Mesenchymal stem cell (in vitro differentiated cells and primary cell): ENCODE measurements at regions not wholly inside any gene's neighbourhood (a gene's known extent, or its start where the extent isn't known, plus 50 kb on each side); places are given as distances from the start of the nearest gene placed in this dataset.

Experiments used
- DNase-seq: peaks from one replicate; pipeline ENCODE4 v3.0.0-alpha.2; 2013
- H2AFZ ChIP-seq: one replicate; pipeline ENCODE4 v1.6.1; 2013; ENCODE audit warnings: low read depth, mild to moderate bottlenecking, control low read depth, inconsistent platforms, low read length, moderate library complexity
- H2AK5ac ChIP-seq: 2 replicates; pipeline ENCODE4 v1.6.1; 2013; ENCODE audit warnings: low read length, moderate library complexity, mild to moderate bottlenecking, inconsistent platforms; ENCODE audit not compliant: severe bottlenecking
- H2BK120ac ChIP-seq: one replicate; pipeline ENCODE4 v1.6.1; 2013; ENCODE audit warnings: low read depth, mild to moderate bottlenecking, inconsistent platforms, low read length, moderate library complexity
- H2BK12ac ChIP-seq, 2 experiments: one replicate each; pipeline ENCODE4 v1.6.1; 2013; ENCODE audit warnings: inconsistent platforms in 2 of 2, low read length in 2 of 2, mild to moderate bottlenecking in 2 of 2, moderate library complexity in 2 of 2, control low read depth in 1 of 2
- H2BK15ac ChIP-seq: one replicate; pipeline ENCODE4 v1.6.1; 2013; ENCODE audit warnings: mild to moderate bottlenecking, low read depth, inconsistent platforms; ENCODE audit not compliant: poor library complexity, severe bottlenecking
- H2BK5ac ChIP-seq: 2 replicates; pipeline ENCODE4 v1.6.1; 2013; ENCODE audit warnings: low read depth, mild to moderate bottlenecking, low read length, control low read depth, inconsistent platforms; ENCODE audit not compliant: poor library complexity, severe bottlenecking
- H3K14ac ChIP-seq, 2 experiments: one replicate each; pipeline ENCODE4 v1.6.1; 2013; ENCODE audit warnings: inconsistent platforms in 2 of 2, low read length in 2 of 2, control low read depth in 1 of 2, mild to moderate bottlenecking in 1 of 2, moderate library complexity in 1 of 2
- H3K18ac ChIP-seq, 2 experiments: one replicate each; pipeline ENCODE4 v1.6.1; 2013; ENCODE audit warnings: inconsistent platforms in 2 of 2, low read length in 2 of 2, control low read depth in 1 of 2, low read depth in 1 of 2, mild to moderate bottlenecking in 1 of 2
- H3K23ac ChIP-seq, 2 experiments: one replicate each; pipeline ENCODE4 v1.6.1; 2013; ENCODE audit warnings: inconsistent platforms in 2 of 2, low read length in 2 of 2, mild to moderate bottlenecking in 2 of 2, moderate library complexity in 2 of 2, control low read depth in 1 of 2
- H3K27ac ChIP-seq: 2 replicates; pipeline ENCODE4 v1.5.1; 2013; ENCODE audit warnings: mild to moderate bottlenecking, moderate library complexity, low read length, control low read depth, inconsistent platforms; ENCODE audit not compliant: poor library complexity, severe bottlenecking
- H3K27me3 ChIP-seq, 2 experiments: 2 replicates each; pipeline versions ENCODE4 v1.6.1 to v1.7.0; 2013; ENCODE audit warnings: low read length in 2 of 2, mild to moderate bottlenecking in 2 of 2, moderate library complexity in 2 of 2, control low read depth in 1 of 2, inconsistent platforms in 1 of 2; ENCODE audit not compliant: control insufficient read depth in 1 of 2, insufficient read depth in 1 of 2
- H3K36me3 ChIP-seq, 2 experiments: 2 replicates each; pipeline versions ENCODE4 v1.6.1 to v1.7.0; 2013; ENCODE audit warnings: low read length in 2 of 2, control low read depth in 1 of 2, inconsistent platforms in 1 of 2, low read depth in 1 of 2, mild to moderate bottlenecking in 1 of 2; ENCODE audit not compliant: insufficient read depth in 2 of 2, control insufficient read depth in 1 of 2
- H3K4ac ChIP-seq, 2 experiments: one replicate each; pipeline ENCODE4 v1.6.1; 2013; ENCODE audit warnings: inconsistent platforms in 2 of 2, low read length in 2 of 2, mild to moderate bottlenecking in 2 of 2, moderate library complexity in 2 of 2, control low read depth in 1 of 2, low read depth in 1 of 2
- H3K4me1 ChIP-seq: 2 replicates; pipeline ENCODE4 v1.6.1; 2013; ENCODE audit warnings: low read depth, low read length, control low read depth; ENCODE audit not compliant: control insufficient read depth, insufficient read depth
- H3K4me2 ChIP-seq: 2 replicates; pipeline ENCODE4 v1.6.1; 2013; ENCODE audit warnings: low read length, mild to moderate bottlenecking, inconsistent platforms; ENCODE audit not compliant: poor library complexity, severe bottlenecking
- H3K4me3 ChIP-seq, 2 experiments: 2 replicates each; pipeline versions ENCODE4 v1.5.1 to v1.7.0; 2013; ENCODE audit warnings: low read length in 2 of 2, mild to moderate bottlenecking in 2 of 2, control low read depth in 1 of 2, low read depth in 1 of 2; ENCODE audit not compliant: insufficient read depth in 1 of 2
- H3K79me1 ChIP-seq: replicated peaks from 2 replicates; pipeline ENCODE4 v1.6.1; 2013; ENCODE audit warnings: mild to moderate bottlenecking, control low read depth, low read length, inconsistent platforms; ENCODE audit not compliant: poor library complexity, severe bottlenecking
- H3K9ac ChIP-seq: 2 replicates; pipeline ENCODE4 v1.7.0; 2013; ENCODE audit warnings: mild to moderate bottlenecking, low read length, moderate library complexity
- H3K9me3 ChIP-seq: 2 replicates; pipeline ENCODE4 v1.7.0; 2013; ENCODE audit warnings: mild to moderate bottlenecking, low read length; ENCODE audit not compliant: control insufficient read depth
- H4K8ac ChIP-seq: one replicate; pipeline ENCODE4 v1.6.1; 2013; ENCODE audit warnings: inconsistent platforms, mild to moderate bottlenecking, low read length, moderate library complexity
- H4K91ac ChIP-seq: one replicate; pipeline ENCODE4 v1.6.1; 2013; ENCODE audit warnings: mild to moderate bottlenecking, low read length, inconsistent platforms
- WGBS: methylation state at CpG from one replicate; pipeline ENCODE4 v1.1.7; 2013; ENCODE audit warnings: mixed read lengths; 5-methylcytosine and 5-hydroxymethylcytosine counted together

GRCh38 chr5:58403822-58404433 is 56.0 kb downstream of the PLK2 start:
- H3K27ac ChIP-seq: no peak overlapping the region
- no peak overlapping the region for H3K4ac ChIP-seq
- H2AK5ac ChIP-seq: no peak overlapping the region
- H3K9me3 ChIP-seq: no peaks in the 10 kb centered on the region
- no peak overlapping the region for H2BK5ac ChIP-seq
- no peaks in the 10 kb centered on the region for H3K79me1 ChIP-seq
- H3K23ac ChIP-seq: no peak overlapping the region
- no peak overlapping the region for H2BK12ac ChIP-seq
- H3K4me3 ChIP-seq: no peak overlapping the region
- no peaks in the 10 kb centered on the region for H3K36me3 ChIP-seq
- no peak overlapping the region for H3K14ac ChIP-seq
- no peaks in the 10 kb centered on the region for H3K27me3 ChIP-seq
- no peak overlapping the region for H3K18ac ChIP-seq
- H2BK15ac ChIP-seq: no peak overlapping the region
- H4K91ac ChIP-seq: no peak overlapping the region
- DNase-seq: no peak
- H3K4me2 ChIP-seq: no peak overlapping the region
- no peak overlapping the region for H2AFZ ChIP-seq
- WGBS: 100% methylated on average over 1 of the region's 5 CpGs
- H3K4me1 ChIP-seq: no peaks in the 10 kb centered on the region
- no peak overlapping the region for H4K8ac ChIP-seq
- H2BK120ac ChIP-seq: no peak overlapping the region
- no peak overlapping the region for H3K9ac ChIP-seq

DNA sequence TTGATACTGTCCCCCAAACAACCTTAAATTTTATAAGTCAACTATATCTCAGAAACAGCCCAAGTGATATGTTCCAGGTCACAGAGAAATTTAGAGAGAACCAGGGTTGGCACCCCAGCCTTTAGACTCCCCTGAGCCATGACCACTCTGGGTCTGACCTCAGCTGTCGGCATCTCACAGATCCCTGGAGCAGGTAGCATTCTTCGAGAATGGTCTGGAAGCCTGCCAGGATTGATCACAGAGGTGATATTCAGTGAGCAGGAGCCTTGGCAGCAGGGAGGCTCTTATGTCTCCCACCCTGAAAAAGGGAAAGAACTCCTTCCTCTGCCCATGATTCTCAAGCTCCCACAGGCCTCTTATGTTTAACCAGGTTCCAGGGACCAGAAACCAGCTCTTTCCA is 58.2 kb downstream of the PLK2 start:
- H2AK5ac ChIP-seq: no peak overlapping the region
- no peak overlapping the region for H3K4me2 ChIP-seq
- H3K4ac ChIP-seq: no peak overlapping the region
- no peak overlapping the region for H3K18ac ChIP-seq
- no peak overlapping the region for H4K91ac ChIP-seq
- no peak overlapping the region for H2BK120ac ChIP-seq
- no peak overlapping the region for H2AFZ ChIP-seq
- H3K4me1 ChIP-seq: no peaks in the 10 kb centered on the region
- H3K9ac ChIP-seq: no peak overlapping the region
- no peaks in the 10 kb centered on the region for H3K27me3 ChIP-seq
- no peak overlapping the region for H3K14ac ChIP-seq
- H3K36me3 ChIP-seq: no peaks in the 10 kb centered on the region
- DNase-seq: no peak
- WGBS: 100% methylated on average over 2 of the region's 2 CpGs
- H3K4me3 ChIP-seq: no peak overlapping the region
- no peak overlapping the region for H3K27ac ChIP-seq
- no peak overlapping the region for H2BK5ac ChIP-seq
- H2BK12ac ChIP-seq: no peak overlapping the region
- H4K8ac ChIP-seq: no peak overlapping the region
- H3K79me1 ChIP-seq: no peaks in the 10 kb centered on the region
- no peaks in the 10 kb centered on the region for H3K9me3 ChIP-seq
- H2BK15ac ChIP-seq: no peak overlapping the region
- no peak overlapping the region for H3K23ac ChIP-seq

GRCh38 chr5:58400737-58401136 is 59.1 kb downstream of the PLK2 start:
- H3K4ac ChIP-seq: no peak overlapping the region
- H3K36me3 ChIP-seq: no peaks in the 10 kb centered on the region
- no peaks in the 10 kb centered on the region for H3K4me1 ChIP-seq
- H3K27me3 ChIP-seq: no peaks in the 10 kb centered on the region
- H2BK15ac ChIP-seq: no peak overlapping the region
- 100% methylated on average over 1 of the region's 2 CpGs for WGBS
- DNase-seq: no peak
- no peaks in the 10 kb centered on the region for H3K9me3 ChIP-seq
- no peak overlapping the region for H2AFZ ChIP-seq
- H3K23ac ChIP-seq: no peak overlapping the region
- no peak overlapping the region for H2BK5ac ChIP-seq
- no peak overlapping the region for H3K4me2 ChIP-seq
- no peak overlapping the region for H2BK12ac ChIP-seq
- no peak overlapping the region for H2BK120ac ChIP-seq
- no peak overlapping the region for H3K18ac ChIP-seq
- no peak overlapping the region for H2AK5ac ChIP-seq
- H3K4me3 ChIP-seq: no peak overlapping the region
- H3K27ac ChIP-seq: no peak overlapping the region
- no peak overlapping the region for H3K9ac ChIP-seq
- H4K8ac ChIP-seq: no peak overlapping the region
- H3K79me1 ChIP-seq: no peaks in the 10 kb centered on the region
- no peak overlapping the region for H3K14ac ChIP-seq
- no peak overlapping the region for H4K91ac ChIP-seq

- no peak overlapping the region for H3K4ac ChIP-seq
- H3K23ac ChIP-seq: no peak overlapping the region
- no peak overlapping the region for H2BK5ac ChIP-seq
- H3K27ac ChIP-seq: no peak overlapping the region
- H3K36me3 ChIP-seq: no peaks in the 10 kb centered on the region
- H2AFZ ChIP-seq: no peak overlapping the region
- H2BK15ac ChIP-seq: no peak overlapping the region
- H3K4me2 ChIP-seq: no peak overlapping the region
- no peak overlapping the region for H4K8ac ChIP-seq
- no peak overlapping the region for H3K4me3 ChIP-seq
- no peaks in the 10 kb centered on the region for H3K9me3 ChIP-seq
- DNase-seq: no peak
- no peak overlapping the region for H3K14ac ChIP-seq
- H2AK5ac ChIP-seq: no peak overlapping the region
- no peaks in the 10 kb centered on the region for H3K4me1 ChIP-seq
- no peak overlapping the region for H2BK12ac ChIP-seq
- no peaks in the 10 kb centered on the region for H3K79me1 ChIP-seq
- no peaks in the 10 kb centered on the region for H3K27me3 ChIP-seq
- no CpG with 5 or more reads among the region's 1 CpG for WGBS
- H4K91ac ChIP-seq: no peak overlapping the region
- no peak overlapping the region for H3K9ac ChIP-seq
- no peak overlapping the region for H3K18ac ChIP-seq
- H2BK120ac ChIP-seq: no peak overlapping the region
These were observed 59.9 kb downstream of the PLK2 start for GRCh38 chr5:58399951-58400350.
